GM23338 (cell line): ENCODE measurements at regions not wholly inside any gene's neighbourhood (a gene's known extent, or its start where the extent isn't known, plus 50 kb on each side); places are given as distances from the start of the nearest gene placed in this dataset.

ENCODE experiments used
- ATAC-seq: fragments of 200-7000 bp; cut with Tn5 transposase; 3 replicates; pipeline ENCODE4 v1.9.1; 2020
- DNase-seq: peaks from one replicate; pipeline ENCODE4 v3.0.0-alpha.2; 2015; ENCODE audit warnings: low spot score
- H2AFZ ChIP-seq: fragments of 200-600 bp; sonication (generic); 2 replicates; pipeline ENCODE4 v1.8.0; 2016; ENCODE audit warnings: antibody characterized with exemption, mild to moderate bottlenecking, moderate library complexity
- H3F3A ChIP-seq: fragments of 200-600 bp; sonication (generic); replicated peaks from 2 replicates; pipeline ENCODE4 v1.8.0; 2017; ENCODE audit warnings: antibody characterized with exemption, mixed run types, low read depth
- H3K27ac ChIP-seq: fragments of 200-600 bp; sonication (generic); 2 replicates; pipeline ENCODE4 v1.6.1; 2016; ENCODE audit warnings: low read depth
- H3K27me3 ChIP-seq: fragments of 200-600 bp; sonication (generic); 2 replicates; pipeline ENCODE4 v1.8.0; 2016; ENCODE audit warnings: mild to moderate bottlenecking, mixed run types, moderate library complexity; ENCODE audit not compliant: insufficient read depth
- H3K36me3 ChIP-seq: fragments of 200-600 bp; sonication (generic); 2 replicates; pipeline ENCODE4 v1.8.0; 2016; ENCODE audit warnings: mild to moderate bottlenecking; ENCODE audit not compliant: insufficient read depth
- H3K4me1 ChIP-seq: fragments of 200-600 bp; sonication (generic); 2 replicates; pipeline ENCODE4 v1.8.0; 2016; ENCODE audit warnings: mild to moderate bottlenecking, moderate library complexity; ENCODE audit not compliant: insufficient read depth
- H3K4me2 ChIP-seq: fragments of 200-600 bp; sonication (generic); 2 replicates; pipeline ENCODE4 v1.7.1; 2017; ENCODE audit warnings: mixed run types
- H3K4me3 ChIP-seq: fragments of 200-600 bp; sonication (generic); 2 replicates; pipeline ENCODE4 v1.6.1; 2016; ENCODE audit warnings: mixed run types
- H3K79me2 ChIP-seq: fragments of 200-600 bp; sonication (generic); replicated peaks from 2 replicates; pipeline ENCODE4 v1.8.0; 2017; ENCODE audit warnings: mild to moderate bottlenecking; ENCODE audit not compliant: insufficient read depth
- H3K9me2 ChIP-seq: fragments of 200-600 bp; sonication (generic); 2 replicates; pipeline ENCODE4 v1.8.0; 2017; ENCODE audit not compliant: insufficient read depth
- H4K20me1 ChIP-seq: fragments of 200-600 bp; sonication (generic); replicated peaks from 2 replicates; pipeline ENCODE4 v1.8.0; 2017; ENCODE audit warnings: mild to moderate bottlenecking; ENCODE audit not compliant: insufficient read depth
- H3K27ac Mint-ChIP-seq: 2 replicates; pipeline ENCODE4 v1.8.0; 2020; ENCODE audit warnings: inconsistent platforms, mild to moderate bottlenecking, moderate library complexity, mixed read lengths
- H3K27me3 Mint-ChIP-seq: 3 replicates; pipeline ENCODE4 v1.8.0; 2022; ENCODE audit warnings: low read depth, mild to moderate bottlenecking, moderate library complexity, mixed read lengths, inconsistent platforms; ENCODE audit not compliant: insufficient read depth, poor library complexity
- H3K36me3 Mint-ChIP-seq: 3 replicates; pipeline ENCODE4 v1.8.0; 2021; ENCODE audit warnings: low read depth, mild to moderate bottlenecking, inconsistent platforms, moderate library complexity, mixed read lengths
- H3K4me1 Mint-ChIP-seq: 3 replicates; pipeline ENCODE4 v1.8.0; 2020; ENCODE audit warnings: mild to moderate bottlenecking, inconsistent platforms, mixed read lengths
- H3K4me3 Mint-ChIP-seq: 3 replicates; pipeline ENCODE4 v1.8.0; 2021; ENCODE audit warnings: moderate library complexity, mild to moderate bottlenecking, inconsistent platforms, mixed read lengths
- H3K9me3 Mint-ChIP-seq: 3 replicates; pipeline ENCODE4 v1.8.0; 2020; ENCODE audit warnings: moderate library complexity, mild to moderate bottlenecking, inconsistent platforms, mixed read lengths
- CREB1 ChIP-seq: fragments of 250-450 bp; sonication (Bioruptor Pico); IDR thresholded peaks from 2 replicates; pipeline ENCODE4 v1.5.0; 2020; ENCODE audit warnings: low read depth, mild to moderate bottlenecking, moderate library complexity
- CTCF ChIP-seq, 2 experiments: fragments of 200-600 bp in 1 of 2; sonication (generic) in 1 of 2; conservative IDR thresholded peaks; 2 replicates each; pipeline versions ENCODE4 v1.5.1 to v1.6.1; 2016 to 2017; ENCODE audit warnings: antibody characterized with exemption in 2 of 2, low read depth in 2 of 2, mild to moderate bottlenecking in 2 of 2, moderate library complexity in 1 of 2
- ETS1 ChIP-seq: IDR thresholded peaks from 2 replicates; pipeline ENCODE4 v1.6.1; 2016; ENCODE audit warnings: antibody characterized with exemption
- EZH2 ChIP-seq: fragments of 200-600 bp; sonication (generic); IDR thresholded peaks from one replicate; pipeline ENCODE4 v1.8.0; 2017; ENCODE audit warnings: antibody characterized with exemption, mild to moderate bottlenecking, low read depth; ENCODE audit not compliant: unreplicated experiment
- EZH2phosphoT487 ChIP-seq: fragments of 200-600 bp; sonication (generic); IDR thresholded peaks from one replicate; pipeline ENCODE4 v1.8.1; 2018; ENCODE audit warnings: antibody characterized with exemption; ENCODE audit not compliant: unreplicated experiment
- JUNB ChIP-seq: IDR thresholded peaks from one replicate; pipeline ENCODE4 v1.6.1; 2016; ENCODE audit warnings: antibody characterized with exemption; ENCODE audit not compliant: unreplicated experiment
- NANOG ChIP-seq: IDR thresholded peaks from 2 replicates; pipeline ENCODE4 v1.6.1; 2016; ENCODE audit warnings: antibody characterized with exemption, borderline replicate concordance
- POLR2AphosphoS5 ChIP-seq: IDR thresholded peaks from 2 replicates; pipeline ENCODE4 v1.6.1; 2016; ENCODE audit warnings: antibody characterized with exemption, low read depth
- STAT1 ChIP-seq: IDR thresholded peaks from one replicate; pipeline ENCODE4 v1.6.1; 2016; ENCODE audit warnings: antibody characterized with exemption; ENCODE audit not compliant: unreplicated experiment
- ZNF114 ChIP-seq: fragments of 250-450 bp; sonication (Bioruptor Pico); IDR thresholded peaks from 2 replicates; pipeline ENCODE4 v1.5.0; 2020; ENCODE audit warnings: mild to moderate bottlenecking, moderate library complexity
- ZNF331 ChIP-seq: fragments of 250-450 bp; sonication (Bioruptor Pico); IDR thresholded peaks from 2 replicates; pipeline ENCODE4 v1.5.0; 2020; ENCODE audit warnings: low read depth, mild to moderate bottlenecking, moderate library complexity
- ZNF462 ChIP-seq: fragments of 250-450 bp; sonication (Bioruptor Pico); IDR thresholded peaks from 2 replicates; pipeline ENCODE4 v1.5.0; 2020; ENCODE audit warnings: mild to moderate bottlenecking, moderate library complexity

GRCh38 chrX:68912113-68912512, 83.3 kb downstream of the EFNB1 start:
- H3K4me3 Mint-ChIP-seq: peak overlapping the region; percentile 61
- H3K4me1 Mint-ChIP-seq: peaks cover 29% of the 10 kb centered on the region
- no peaks in the 10 kb centered on the region; the same call in 2 of the 3 replicates for H3K9me3 Mint-ChIP-seq
- Histone ChIP-seq H3K4me3 (peak overlapping the region; percentile 34; the same call in 1 of the 2 replicates), H3K27ac (no peak overlapping the region), H3K9me2 (no peaks in the 10 kb centered on the region), H3K4me2 (peak overlapping the region; percentile 66; the same call in 1 of the 2 replicates), H3K79me2 (no peaks in the 10 kb centered on the region), H3K36me3 (no peaks in the 10 kb centered on the region), H2AFZ (peak overlapping the region; percentile 90; the same call in 1 of the 2 replicates), H3K4me1 (peaks cover 4% of the 10 kb centered on the region; the same call in 1 of the 2 replicates), H4K20me1 (no peaks in the 10 kb centered on the region), H3F3A (no peaks in the 10 kb centered on the region), H3K27me3 (no peaks in the 10 kb centered on the region)
- DNase-seq: peak; percentile 46
- no peak for TF ChIP-seq ZNF114 (CRISPR knock-in tag)
- TF ChIP-seq CREB1: no peak
- TF ChIP-seq ZNF331 (CRISPR knock-in tag): no peak
- no peak for TF ChIP-seq EZH2phosphoT487
- no peaks in the 10 kb centered on the region for H3K36me3 Mint-ChIP-seq
- no peak overlapping the region for H3K27ac Mint-ChIP-seq
- ATAC-seq: peak; percentile 75
- peaks cover 9% of the 10 kb centered on the region for H3K27me3 Mint-ChIP-seq

- H3K4me3 Mint-ChIP-seq: no peak overlapping the region
- H4K20me1 ChIP-seq: no peaks in the 10 kb centered on the region
- H3F3A ChIP-seq: no peaks in the 10 kb centered on the region
- peaks cover 23% of the 10 kb centered on the region for H3K4me1 Mint-ChIP-seq
- H3K36me3 Mint-ChIP-seq: no peaks in the 10 kb centered on the region
- H3K27ac ChIP-seq: no peak overlapping the region
- H3K27me3 Mint-ChIP-seq: peaks cover 9% of the 10 kb centered on the region
- H3K4me1 ChIP-seq: peaks cover 4% of the 10 kb centered on the region; the same call in 1 of the 2 replicates
- no peaks in the 10 kb centered on the region for H3K79me2 ChIP-seq
- no peak overlapping the region for H3K4me2 ChIP-seq
- no peaks in the 10 kb centered on the region for H3K27me3 ChIP-seq
- H2AFZ ChIP-seq: no peak overlapping the region
- no peaks in the 10 kb centered on the region for H3K9me2 ChIP-seq
- DNase-seq (no peak), ATAC-seq (no peak)
- no peaks in the 10 kb centered on the region for H3K9me3 Mint-ChIP-seq
- no peak overlapping the region for H3K4me3 ChIP-seq
- H3K36me3 ChIP-seq: no peaks in the 10 kb centered on the region
- no peak overlapping the region for H3K27ac Mint-ChIP-seq
- TF ChIP-seq ZNF462 (CRISPR knock-in tag) (no peak), EZH2 (no peak), STAT1 (no peak), POLR2AphosphoS5 (no peak), CTCF (conservative IDR thresholded peaks at IDR 0.05; ENCODE audit: low read depth in 2 of 2) (no peak), NANOG (no peak), JUNB (no peak), CREB1 (no peak), ZNF114 (CRISPR knock-in tag) (no peak), ETS1 (no peak), EZH2phosphoT487 (no peak), ZNF331 (CRISPR knock-in tag) (no peak)
Observed at GRCh38 chrX:68910731-68911428, 82.1 kb downstream of the EFNB1 start.
